CMK (cell line): ENCODE measurements at regions not wholly inside any gene's neighbourhood (a gene's known extent, or its start where the extent isn't known, plus 50 kb on each side); places are given as distances from the start of the nearest gene placed in this dataset.

Source experiments
- DNase-seq: peaks from one replicate; pipeline ENCODE4 v3.0.0-alpha.2; 2010; ENCODE audit warnings: low read depth

GRCh38 chr1:30478799-30479563 is 244.4 kb downstream of the MATN1 start:
- no peak for DNase-seq

- no peak for DNase-seq
Measured at GRCh38 chr1:30478283-30478682, 245.1 kb downstream of the MATN1 start.

- DNase-seq = no peak
Measured at GRCh38 chr1:30477588-30477987, 245.8 kb downstream of the MATN1 start.

- DNase-seq = no peak
Measured at GRCh38 chr1:30476911-30477459, 246.4 kb downstream of the MATN1 start.

GRCh38 chr1:30476476-30476875 is 246.9 kb downstream of the MATN1 start:
- DNase-seq = no peak

GRCh38 chr1:30475966-30476365 is 247.4 kb downstream of the MATN1 start:
- DNase-seq = no peak

GRCh38 chr1:30475201-30475600 is 248.2 kb downstream of the MATN1 start:
- DNase-seq = no peak

- DNase-seq = no peak
Measured at GRCh38 chr1:30474818-30475200, 248.6 kb downstream of the MATN1 start.

- no peak for DNase-seq
Measured at GRCh38 chr1:30473922-30474817, 249.2 kb downstream of the MATN1 start.

GRCh38 chr1:30472526-30472925 is 250.9 kb downstream of the MATN1 start:
- DNase-seq = no peak

GRCh38 chr1:30472009-30472408 is 251.4 kb downstream of the MATN1 start:
- no peak for DNase-seq

GRCh38 chr1:30471307-30471706 is 252.1 kb downstream of the MATN1 start:
- DNase-seq = no peak

GRCh38 chr1:30469426-30469825 is 254.0 kb downstream of the MATN1 start:
- DNase-seq = no peak

GRCh38 chr1:30467101-30467500 is 256.3 kb downstream of the MATN1 start:
- DNase-seq = no peak

GRCh38 chr1:30466610-30467009 is 256.8 kb downstream of the MATN1 start:
- no peak for DNase-seq

- no peak for DNase-seq
Measured at GRCh38 chr1:30466026-30466425, 257.4 kb downstream of the MATN1 start.

GRCh38 chr1:30465096-30465495 is 258.3 kb downstream of the MATN1 start:
- no peak for DNase-seq

GRCh38 chr1:30464187-30464617 is 259.2 kb downstream of the MATN1 start:
- DNase-seq = no peak

GRCh38 chr1:30462826-30463425 is 260.5 kb downstream of the MATN1 start:
- DNase-seq = no peak

- DNase-seq = no peak
Measured at GRCh38 chr1:30462166-30462565, 261.2 kb downstream of the MATN1 start.

GRCh38 chr1:30461640-30462039 is 261.7 kb downstream of the MATN1 start:
- no peak for DNase-seq

- DNase-seq = no peak
Measured at GRCh38 chr1:30460661-30461060, 262.7 kb downstream of the MATN1 start.
